ENCODE measurements at regions not wholly inside any gene's neighbourhood (a gene's known extent, or its start where the extent isn't known, plus 50 kb on each side); places are given as distances from the start of the nearest gene placed in this dataset.

DNA sequence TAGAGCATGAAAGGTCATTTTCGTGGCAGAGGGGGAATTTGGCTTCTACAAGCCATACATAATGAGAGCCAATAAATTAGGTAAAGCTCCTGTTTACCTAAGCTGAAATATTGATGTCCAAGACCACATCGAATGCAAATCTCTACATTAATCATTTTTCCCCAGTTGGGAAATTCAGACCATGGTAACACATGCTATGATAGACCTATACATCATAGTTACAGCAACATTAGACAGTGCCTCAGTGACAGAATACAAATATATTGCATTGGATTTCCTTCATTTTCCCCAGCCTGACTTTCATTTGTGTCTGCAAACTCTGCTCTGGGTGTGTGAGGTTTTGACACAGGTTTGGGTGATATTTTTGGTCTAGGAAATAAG is 1079.7 kb upstream of the TENM4 start:
- Histone ChIP-seq H3K4me3 (replicated peaks in 1 of 3; ENCODE audit: insufficient read depth in 1 of 3, low read depth in 1 of 3, low read length in 3 of 3) (no peak overlapping the region), H3K4me2 (ENCODE audit: insufficient read depth, low read length) (no peak overlapping the region), H3K36me3 (ENCODE audit: control insufficient read depth in 2 of 2, extremely low read depth in 1 of 2, insufficient read depth in 2 of 2, low read length in 2 of 2) (no peaks in the 10 kb centered on the region), H3K4me1 (ENCODE audit: control insufficient read depth, extremely low read depth, insufficient read depth, low read length) (no peaks in the 10 kb centered on the region), H3K9ac (replicated peaks; ENCODE audit: extremely low read depth, insufficient read depth, low read length) (no peak overlapping the region), H3K9me3 (replicated peaks; ENCODE audit: control insufficient read depth, insufficient read depth, low read length) (no peaks in the 10 kb centered on the region), H2AFZ (ENCODE audit: low read depth, low read length) (no peak overlapping the region), H3K27ac (ENCODE audit: insufficient read depth, low read depth, low read length) (no peak overlapping the region), H3K79me2 (ENCODE audit: control insufficient read depth, insufficient read depth, low read length) (no peaks in the 10 kb centered on the region), H3K9me1 (replicated peaks; ENCODE audit: control insufficient read depth, extremely low read depth, insufficient read depth, low read length) (no peaks in the 10 kb centered on the region), H3K27me3 (ENCODE audit: control insufficient read depth in 2 of 2, insufficient read depth in 2 of 2, low read length in 2 of 2) (no peaks in the 10 kb centered on the region), H4K20me1 (replicated peaks; ENCODE audit: control insufficient read depth, extremely low read depth, insufficient read depth, low read length) (no peaks in the 10 kb centered on the region)
- ChIA-PET CTCF (no interaction called here), POLR2A (no interaction called here)
- FAIRE-seq (no peak), DNase-seq (ENCODE audit: low read depth, low spot score) (no peak)
- dilution Hi-C loops (cut with MboI; ENCODE audit: extremely low pct_ligation_motif_present, low sequenced_read_pairs) (no loop called here), intact Hi-C loops (cut with micrococcal nuclease) (no loop called here)
- no TSS peak for BruUV-seq (replicated peaks)
- TF ChIP-seq, protein P1, sequence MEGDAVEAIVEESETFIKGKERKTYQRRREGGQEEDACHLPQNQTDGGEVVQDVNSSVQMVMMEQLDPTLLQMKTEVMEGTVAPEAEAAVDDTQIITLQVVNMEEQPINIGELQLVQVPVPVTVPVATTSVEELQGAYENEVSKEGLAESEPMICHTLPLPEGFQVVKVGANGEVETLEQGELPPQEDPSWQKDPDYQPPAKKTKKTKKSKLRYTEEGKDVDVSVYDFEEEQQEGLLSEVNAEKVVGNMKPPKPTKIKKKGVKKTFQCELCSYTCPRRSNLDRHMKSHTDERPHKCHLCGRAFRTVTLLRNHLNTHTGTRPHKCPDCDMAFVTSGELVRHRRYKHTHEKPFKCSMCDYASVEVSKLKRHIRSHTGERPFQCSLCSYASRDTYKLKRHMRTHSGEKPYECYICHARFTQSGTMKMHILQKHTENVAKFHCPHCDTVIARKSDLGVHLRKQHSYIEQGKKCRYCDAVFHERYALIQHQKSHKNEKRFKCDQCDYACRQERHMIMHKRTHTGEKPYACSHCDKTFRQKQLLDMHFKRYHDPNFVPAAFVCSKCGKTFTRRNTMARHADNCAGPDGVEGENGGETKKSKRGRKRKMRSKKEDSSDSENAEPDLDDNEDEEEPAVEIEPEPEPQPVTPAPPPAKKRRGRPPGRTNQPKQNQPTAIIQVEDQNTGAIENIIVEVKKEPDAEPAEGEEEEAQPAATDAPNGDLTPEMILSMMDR (IDR thresholded peaks at IDR 0.05; ENCODE audit: extremely low read depth in 1 of 2, insufficient read depth in 1 of 2, low read depth in 1 of 2, low read length in 2 of 2) = no peak
- no peak for TF ChIP-seq JUN (IDR thresholded peaks at IDR 0.05; ENCODE audit: borderline replicate concordance, insufficient read depth, insufficient read length, low read depth)

GRCh38 chr11:80519596-80520506 is 1079.0 kb upstream of the TENM4 start:
- no peaks in the 10 kb centered on the region for H3K79me2 ChIP-seq (ENCODE audit: control insufficient read depth, insufficient read depth, low read length)
- no peak overlapping the region for H3K4me3 ChIP-seq (replicated peaks in 1 of 3; ENCODE audit: insufficient read depth in 1 of 3, low read depth in 1 of 3, low read length in 3 of 3)
- no peaks in the 10 kb centered on the region for H3K9me3 ChIP-seq (replicated peaks; ENCODE audit: control insufficient read depth, insufficient read depth, low read length)
- CTCF ChIA-PET = no interaction called here
- no peak for FAIRE-seq
- H4K20me1 ChIP-seq (replicated peaks; ENCODE audit: control insufficient read depth, extremely low read depth, insufficient read depth, low read length) = no peaks in the 10 kb centered on the region
- intact Hi-C loops (cut with micrococcal nuclease) (no loop called here), dilution Hi-C loops (cut with MboI; ENCODE audit: extremely low pct_ligation_motif_present, low sequenced_read_pairs) (no loop called here)
- H2AFZ ChIP-seq (ENCODE audit: low read depth, low read length) = no peak overlapping the region
- TF ChIP-seq EZH2 (IDR thresholded peaks at IDR 0.05; ENCODE audit: borderline replicate concordance, low read depth, low read length, severe bottlenecking) = no peak
- TF ChIP-seq, protein P1 (IDR thresholded peaks at IDR 0.05; ENCODE audit: extremely low read depth in 1 of 2, insufficient read depth in 1 of 2, low read depth in 1 of 2, low read length in 2 of 2) = no peak
- TF ChIP-seq POLR2A (IDR thresholded peaks at IDR 0.05; ENCODE audit: low read depth, low read length) = no peak
- no peak for TF ChIP-seq GATA2 (IDR thresholded peaks at IDR 0.05; ENCODE audit: insufficient read depth, insufficient read length, low read depth, low read length)
- no peak for TF ChIP-seq MYC (IDR thresholded peaks at IDR 0.05; ENCODE audit: low read depth, low read length)
- no peak for TF ChIP-seq MAX (IDR thresholded peaks at IDR 0.05; ENCODE audit: insufficient read depth, insufficient read length)
- TF ChIP-seq POLR2AphosphoS5 (IDR thresholded peaks at IDR 0.05; ENCODE audit: insufficient read depth, low read depth, low read length) = no peak
- TF ChIP-seq JUN (IDR thresholded peaks at IDR 0.05; ENCODE audit: borderline replicate concordance, insufficient read depth, insufficient read length, low read depth) = no peak
- TF ChIP-seq FOS (IDR thresholded peaks at IDR 0.05; ENCODE audit: borderline replicate concordance, insufficient read depth, low read length) = no peak
- no peak for DNase-seq (ENCODE audit: low read depth, low spot score)
- H3K9ac ChIP-seq (replicated peaks; ENCODE audit: extremely low read depth, insufficient read depth, low read length) = no peak overlapping the region
- no peaks in the 10 kb centered on the region for H3K36me3 ChIP-seq (ENCODE audit: control insufficient read depth in 2 of 2, extremely low read depth in 1 of 2, insufficient read depth in 2 of 2, low read length in 2 of 2)
- H3K4me2 ChIP-seq (ENCODE audit: insufficient read depth, low read length) = no peak overlapping the region
- no TSS peak for BruUV-seq (replicated peaks)
- no peaks in the 10 kb centered on the region for H3K4me1 ChIP-seq (ENCODE audit: control insufficient read depth, extremely low read depth, insufficient read depth, low read length)
- H3K27me3 ChIP-seq (ENCODE audit: control insufficient read depth in 2 of 2, insufficient read depth in 2 of 2, low read length in 2 of 2) = no peaks in the 10 kb centered on the region
- POLR2A ChIA-PET = no interaction called here
- H3K27ac ChIP-seq (ENCODE audit: insufficient read depth, low read depth, low read length) = no peak overlapping the region
- no peaks in the 10 kb centered on the region for H3K9me1 ChIP-seq (replicated peaks; ENCODE audit: control insufficient read depth, extremely low read depth, insufficient read depth, low read length)
